HL-60/S4 treated with phorbol 12-myristate 13-acetate at 8.2 ng/mL for 4 days and 3 days (cell line): ENCODE measurements at regions not wholly inside any gene's neighbourhood (a gene's known extent, or its start where the extent isn't known, plus 50 kb on each side); places are given as distances from the start of the nearest gene placed in this dataset.

ENCODE experiments used
- in situ Hi-C: fragments of 300-500 bp; cut with MboI; formaldehyde crosslinking; loops from 2 replicates; pipeline ENCODE4 v1.15.0; 2022; ENCODE audit warnings: low sequenced_read_pairs

DNA sequence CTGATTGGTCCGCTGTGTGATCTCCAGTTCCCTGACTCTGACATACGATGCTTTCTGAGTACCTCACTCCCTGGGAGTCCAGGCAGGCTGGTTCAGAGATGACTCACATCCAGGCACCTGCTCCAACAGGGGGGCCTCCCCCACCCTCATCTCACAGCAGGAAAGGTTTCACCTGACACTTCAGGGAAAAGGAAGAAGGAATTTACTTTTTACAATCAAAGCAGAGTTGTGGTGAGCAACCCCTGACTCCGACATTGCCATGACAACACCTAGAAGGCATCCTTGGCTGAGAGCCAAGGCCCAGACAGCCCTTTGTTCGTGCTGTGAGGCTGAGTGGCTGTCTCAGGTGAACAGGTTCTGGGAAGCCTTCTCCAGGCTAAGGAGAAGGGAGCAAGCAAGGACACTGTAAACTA lies 164.6 kb upstream of the GJB5 start:
- in situ Hi-C loops: loop anchor here (25.0 kb wide), 1 partner anchor 953 kb away; no protein-coding TSS in a partner anchor

GRCh38 chr1:34591751-34592629 lies 162.9 kb upstream of the GJB5 start:
- in situ Hi-C loops: loop anchor here (25.0 kb wide), 1 partner anchor 955 kb away; no protein-coding TSS in a partner anchor

DNA sequence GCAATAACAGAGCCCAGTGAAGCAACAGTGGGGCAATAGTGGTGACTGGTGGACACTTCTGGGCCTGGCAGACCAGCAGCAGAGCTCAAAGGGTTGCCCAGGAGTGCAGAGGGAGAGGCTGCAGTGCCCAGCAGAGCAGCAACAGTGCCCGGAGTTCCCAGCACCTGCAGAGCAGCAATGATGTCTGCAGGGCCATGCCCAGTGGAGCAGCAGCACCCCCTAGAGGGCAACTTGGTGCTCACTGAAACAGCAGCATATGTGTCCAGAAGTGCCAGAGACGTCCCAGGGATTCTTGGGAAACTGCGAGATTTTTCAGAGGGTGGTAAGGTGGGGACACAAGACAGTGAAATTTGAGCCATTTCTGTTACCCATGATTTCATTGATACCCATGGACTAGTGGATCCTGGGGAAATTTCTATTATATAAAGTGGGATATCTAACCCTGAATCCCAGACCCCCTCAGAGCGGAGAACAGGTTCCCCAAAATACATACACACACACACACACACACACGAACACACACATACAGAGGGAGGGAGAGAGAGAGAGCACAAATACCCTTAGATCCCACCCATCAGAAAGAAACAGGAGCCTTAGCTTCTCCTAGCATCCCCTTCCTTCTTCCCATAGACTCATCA lies 156.9 kb upstream of the GJB5 start:
- in situ Hi-C loops: loop anchor here (25.0 kb wide), 1 partner anchor 961 kb away; no protein-coding TSS in a partner anchor

- in situ Hi-C loops: no loop called here
Measured at GRCh38 chr1:34602907-34603306, 151.9 kb upstream of the GJB5 start.

DNA sequence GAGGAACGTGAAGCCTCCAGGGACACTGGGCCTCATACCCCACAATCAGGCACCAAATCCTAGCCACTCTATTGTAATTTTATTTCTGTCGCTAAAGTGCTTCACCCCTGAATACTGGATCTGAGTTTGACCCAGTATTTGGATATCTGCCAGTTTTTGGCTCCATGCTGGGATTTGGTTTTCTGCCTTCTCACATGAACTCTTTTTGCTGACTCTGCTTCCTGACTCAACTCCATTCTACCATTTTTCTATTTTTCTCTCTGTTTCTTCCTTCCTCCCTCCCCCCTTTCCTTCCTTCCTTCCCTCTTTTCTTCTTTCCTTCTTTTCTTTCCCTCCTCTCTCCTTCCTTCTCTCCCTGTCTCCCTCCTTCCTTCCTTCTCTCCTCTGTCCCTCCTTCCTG lies 151.3 kb upstream of the GJB5 start:
- in situ Hi-C loops: no loop called here

- in situ Hi-C loops: no loop called here
Measured at GRCh38 chr1:34606504-34606903, 148.3 kb upstream of the GJB5 start.

DNA sequence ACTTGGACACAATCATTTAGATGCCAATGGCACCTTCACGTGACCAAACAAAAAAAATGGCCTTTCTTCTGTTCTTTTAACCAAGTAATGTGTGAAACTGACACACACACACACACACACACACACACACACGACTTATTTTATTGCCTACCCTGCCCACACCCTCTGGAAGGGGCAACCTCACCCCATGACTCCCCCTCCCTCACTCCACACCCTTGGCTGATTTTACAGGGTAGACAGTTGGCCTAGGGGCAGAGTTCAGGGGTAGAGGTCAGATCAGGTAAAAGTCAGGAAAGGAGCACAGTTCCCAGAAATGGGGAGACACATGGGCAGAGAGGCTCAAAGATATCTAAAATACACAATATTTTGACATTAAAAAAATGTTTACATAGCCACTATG lies 144.8 kb upstream of the GJB5 start:
- in situ Hi-C loops: no loop called here

GRCh38 chr1:34611571-34611970 lies 143.3 kb upstream of the GJB5 start:
- in situ Hi-C loops: no loop called here

DNA sequence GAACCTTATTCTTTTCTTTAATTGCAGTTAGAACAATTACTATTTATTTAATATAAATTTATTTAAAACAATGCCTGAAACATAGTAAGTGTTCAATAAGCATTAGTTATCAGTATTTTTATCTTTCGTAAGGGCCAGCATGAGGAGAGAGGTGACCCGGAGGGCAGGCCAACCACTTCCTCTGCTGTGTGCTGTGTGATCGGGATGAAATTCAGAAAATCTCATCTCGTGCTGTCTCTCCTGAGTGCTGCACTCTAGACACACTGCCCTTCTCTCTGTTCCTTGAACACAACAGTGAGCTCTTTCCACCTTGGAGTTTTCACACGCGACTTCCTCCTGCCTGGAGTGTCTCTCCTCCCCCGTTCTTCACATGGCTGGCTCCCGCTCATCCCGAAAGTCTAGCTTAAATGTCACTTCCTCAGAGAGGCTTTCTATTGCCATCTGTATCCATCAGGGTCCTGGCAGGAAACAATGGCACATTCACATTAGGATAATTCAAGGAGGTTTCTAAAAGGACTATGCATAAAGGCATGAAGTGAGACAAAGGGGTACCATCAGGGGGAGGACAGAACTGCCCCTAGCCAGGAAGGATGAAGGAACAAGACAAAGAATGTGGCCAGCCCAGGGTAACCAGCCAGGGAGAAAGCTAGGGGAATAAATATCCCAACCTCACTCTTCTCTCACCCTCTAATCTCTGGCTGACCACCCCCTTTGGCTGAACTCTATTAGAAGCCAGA lies 142.6 kb upstream of the GJB5 start:
- in situ Hi-C loops: no loop called here

- in situ Hi-C loops: no loop called here
Measured at GRCh38 chr1:34617321-34618118, 137.3 kb upstream of the GJB5 start.

DNA sequence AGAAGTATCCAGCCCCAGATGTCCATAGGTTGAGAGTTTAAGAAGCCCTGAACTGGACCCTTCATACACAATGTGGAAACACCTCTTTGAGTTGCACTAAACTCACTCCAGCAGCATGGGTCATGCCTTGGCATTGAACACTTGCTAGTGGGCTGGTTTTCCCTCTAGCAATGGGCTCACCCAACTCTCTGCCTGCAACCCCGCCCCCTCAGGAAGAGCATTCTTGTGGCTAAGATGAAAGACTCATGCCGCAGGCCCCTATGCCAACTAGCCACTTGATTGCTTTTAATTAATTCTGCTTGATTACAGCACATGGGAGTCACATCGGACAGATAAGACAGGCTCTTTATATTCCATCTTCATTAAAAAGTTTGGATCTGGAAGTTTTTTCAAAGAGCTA lies 136.5 kb upstream of the GJB5 start:
- in situ Hi-C loops: no loop called here

- in situ Hi-C loops: no loop called here
Measured at GRCh38 chr1:34619256-34619655, 135.6 kb upstream of the GJB5 start.

DNA sequence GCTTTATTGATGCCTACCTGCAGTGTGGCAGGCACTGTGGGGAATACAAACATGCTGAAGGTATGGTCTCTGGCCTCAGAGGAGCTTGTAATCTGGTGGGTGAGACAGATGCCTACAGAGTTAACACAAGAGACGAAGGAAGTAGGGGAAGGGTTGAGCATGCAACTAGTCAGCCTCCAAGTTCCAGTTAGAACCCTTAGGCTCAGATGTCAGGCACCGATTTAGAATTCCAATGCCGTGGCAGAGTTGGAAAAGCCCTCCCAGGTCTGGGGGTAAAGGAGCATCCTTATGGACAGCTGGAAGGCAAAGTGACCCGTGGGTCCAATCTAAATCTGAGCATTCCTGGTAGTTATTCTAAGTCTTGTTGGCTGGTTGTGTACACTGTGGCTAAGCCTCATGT lies 132.9 kb upstream of the GJB5 start:
- in situ Hi-C loops: no loop called here

DNA sequence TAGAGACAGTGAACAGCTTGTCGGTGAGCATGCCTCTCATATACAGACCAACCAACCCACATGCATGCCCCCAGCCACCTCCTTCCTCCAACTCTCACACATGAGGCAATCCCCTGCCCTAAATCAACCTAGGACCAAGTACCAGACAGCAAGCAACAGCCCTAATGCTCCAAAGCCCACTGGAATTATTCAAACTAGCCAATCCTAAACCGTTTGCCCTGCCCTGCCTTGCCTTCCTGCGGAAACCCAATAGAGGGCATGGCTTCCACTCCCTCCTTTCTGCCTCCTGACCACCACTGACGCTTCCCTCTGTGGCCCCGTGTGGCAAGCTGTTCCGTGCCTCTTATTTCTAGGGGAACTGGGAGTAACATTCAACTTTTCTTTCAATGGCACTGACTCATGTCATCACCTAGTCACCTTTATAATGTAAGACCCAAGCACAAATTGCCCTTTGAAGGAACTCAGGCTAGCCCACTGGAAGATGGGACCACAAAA lies 129.3 kb upstream of the GJB5 start:
- in situ Hi-C loops: no loop called here

- in situ Hi-C loops: no loop called here
Measured at GRCh38 chr1:34627465-34628240, 127.2 kb upstream of the GJB5 start.

DNA sequence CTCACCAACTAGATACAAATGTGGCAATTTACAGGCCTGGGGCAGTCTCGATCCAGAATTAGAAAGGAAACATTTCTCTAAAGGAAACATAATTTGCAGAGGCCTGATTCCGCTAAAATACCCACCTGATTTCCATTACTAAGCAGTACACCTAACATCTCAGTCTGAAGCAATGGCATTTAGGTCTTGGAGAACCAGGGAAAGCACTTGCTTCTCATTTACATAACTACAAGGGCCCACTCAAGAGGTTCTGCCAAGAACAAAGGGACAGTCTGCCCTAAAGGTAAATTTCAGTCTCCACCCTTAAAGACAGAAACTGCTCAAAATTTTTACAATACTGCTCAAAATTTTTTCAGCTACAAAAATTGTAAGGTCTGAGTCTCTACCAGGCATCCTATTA lies 123.7 kb upstream of the GJB5 start:
- in situ Hi-C loops: no loop called here

- in situ Hi-C loops: no loop called here
Measured at GRCh38 chr1:34639701-34640100, 115.1 kb upstream of the GJB5 start.

DNA sequence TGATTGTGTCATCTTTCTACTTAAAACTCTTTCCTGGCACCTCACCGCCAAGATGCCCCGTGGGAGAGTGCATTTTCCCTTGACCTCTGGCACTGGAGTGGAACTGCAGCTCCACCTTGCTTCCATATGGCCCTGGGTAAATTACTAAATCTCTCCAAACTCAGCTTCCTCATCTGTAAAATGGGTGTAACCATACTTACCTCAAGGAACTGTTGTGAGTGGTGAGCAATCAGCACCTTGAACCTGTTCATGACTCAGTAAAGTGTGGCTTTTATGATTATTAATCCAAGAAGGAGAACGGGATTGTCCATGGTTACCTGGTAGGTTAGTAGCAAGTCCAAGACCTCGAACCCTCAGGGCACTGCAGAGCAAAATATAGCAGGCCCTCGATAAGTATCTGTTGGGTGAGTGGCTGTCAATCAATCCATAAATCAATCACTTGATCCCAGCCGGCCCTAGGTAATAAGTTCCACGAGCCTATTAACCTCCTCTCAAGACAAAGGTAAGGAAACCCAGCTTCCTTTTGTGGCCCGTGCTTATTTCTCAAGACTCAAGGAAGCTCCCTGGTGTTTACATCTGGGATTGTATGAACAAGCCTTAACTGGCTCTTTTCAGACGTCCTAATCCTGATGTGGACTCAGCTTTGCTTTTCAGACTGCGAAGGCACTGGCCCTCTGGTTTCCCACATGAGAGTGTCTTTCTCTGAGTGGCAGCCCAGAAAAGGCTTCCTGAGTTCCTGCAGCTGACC lies 114.0 kb upstream of the GJB5 start:
- in situ Hi-C loops: no loop called here

DNA sequence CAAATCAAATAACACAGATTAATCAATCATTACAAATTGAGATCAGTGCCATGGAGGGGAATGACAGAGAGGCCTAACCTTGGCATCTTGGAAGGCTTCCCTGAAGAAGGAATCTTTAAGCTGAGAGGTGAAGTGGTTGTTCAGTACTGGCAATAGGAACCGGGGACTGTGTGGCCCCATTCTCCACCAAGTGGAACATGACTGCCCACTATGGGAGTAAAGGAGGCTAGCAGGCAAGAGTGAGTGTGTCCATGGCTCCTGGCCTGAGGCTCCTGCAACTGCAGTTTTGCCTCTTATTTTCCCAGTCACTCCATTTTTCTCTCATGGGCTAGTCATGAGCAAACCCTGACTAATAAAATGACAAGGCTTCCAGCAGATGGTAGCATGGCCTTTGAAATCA lies 112.2 kb upstream of the GJB5 start:
- in situ Hi-C loops: no loop called here
